Psoas muscle (tissue), 7 donors: ENCODE measurements at regions not wholly inside any gene's neighbourhood (a gene's known extent, or its start where the extent isn't known, plus 50 kb on each side); places are given as distances from the start of the nearest gene placed in this dataset.
A peak's percentile ranks its signal among the peaks of the same experiment; 100 is the strongest.

Experiments used
- ATAC-seq, 4 donors: fragments of 200-7000 bp; cut with Tn5 transposase; one replicate each; pipeline ENCODE4 v1.9.1; 2020; ENCODE audit warnings: moderate library complexity in 3 of 4, mild to moderate bottlenecking in 2 of 4
- DNase-seq, 2 donors: peaks; one replicate each; pipeline ENCODE4 v3.0.0-alpha.2; 2020
- H3K27ac ChIP-seq: fragments of 200-600 bp; one replicate; pipeline ENCODE4 v1.8.0; 2022
- H3K27me3 ChIP-seq, 3 donors: fragments of 200-600 bp in 1 of 3; one replicate each; pipeline versions ENCODE4 v1.6.1 to v1.8.0; 2013 to 2022; ENCODE audit warnings: low read length in 2 of 3, mild to moderate bottlenecking in 2 of 3, moderate library complexity in 1 of 3; ENCODE audit not compliant: insufficient read depth in 3 of 3
- H3K36me3 ChIP-seq, 2 donors: fragments of 200-600 bp in 1 of 2; one replicate each; pipeline versions ENCODE4 v1.6.1 to v1.8.0; 2013 to 2022; ENCODE audit warnings: low read depth in 1 of 2, mild to moderate bottlenecking in 1 of 2, moderate library complexity in 1 of 2; ENCODE audit not compliant: insufficient read depth in 1 of 2
- H3K4me1 ChIP-seq: fragments of 200-600 bp; one replicate; pipeline ENCODE4 v1.8.0; 2022
- H3K4me3 ChIP-seq: fragments of 200-600 bp; one replicate; pipeline ENCODE4 v1.8.0; 2022; ENCODE audit warnings: mild to moderate bottlenecking
- H3K9me3 ChIP-seq: fragments of 200-600 bp; one replicate; pipeline ENCODE4 v1.8.0; 2022
- whole genome bisulfite sequencing, 3 donors: extraction: QIAGEN DNeasy Blood & Tissue Kit; methylation state at CpG; one replicate each; pipeline versions ENCODE4 v1.1.6 to v1.1.7; 2013; 5-methylcytosine and 5-hydroxymethylcytosine counted together
- intact Hi-C, 2 donors: fragments of 100-400 bp; cut with DNase I; formaldehyde crosslinking; loops; one replicate each; pipeline versions ENCODE4 v1.11.0 to v1.14.2; 2022
- TF ChIP-seq, protein P1 (sequence below): fragments of 200-600 bp; IDR thresholded peaks from one replicate; pipeline ENCODE4 v1.8.0; 2022; ENCODE audit warnings: antibody characterized with exemption
- donor health status: healthy with polysubstance abuse.
- donor health status: DM: no; HTN: no; CAD: no; lungs with moderate emphysema.
- donor health status: Bipolar disorder and iron deficiency.
- donor health status: healthy.
- donor health status: DM: yes; HTN: yes; CAD: no.
- donor health status: DM: no; HTN: no; CAD: no.
- donor health status: DM: yes; HTN: yes; CAD: no.

- H3K36me3 ChIP-seq, result no peaks in the 10 kb centered on the region
- no peak overlapping the region for H3K27ac ChIP-seq
- TF ChIP-seq, protein P1, sequence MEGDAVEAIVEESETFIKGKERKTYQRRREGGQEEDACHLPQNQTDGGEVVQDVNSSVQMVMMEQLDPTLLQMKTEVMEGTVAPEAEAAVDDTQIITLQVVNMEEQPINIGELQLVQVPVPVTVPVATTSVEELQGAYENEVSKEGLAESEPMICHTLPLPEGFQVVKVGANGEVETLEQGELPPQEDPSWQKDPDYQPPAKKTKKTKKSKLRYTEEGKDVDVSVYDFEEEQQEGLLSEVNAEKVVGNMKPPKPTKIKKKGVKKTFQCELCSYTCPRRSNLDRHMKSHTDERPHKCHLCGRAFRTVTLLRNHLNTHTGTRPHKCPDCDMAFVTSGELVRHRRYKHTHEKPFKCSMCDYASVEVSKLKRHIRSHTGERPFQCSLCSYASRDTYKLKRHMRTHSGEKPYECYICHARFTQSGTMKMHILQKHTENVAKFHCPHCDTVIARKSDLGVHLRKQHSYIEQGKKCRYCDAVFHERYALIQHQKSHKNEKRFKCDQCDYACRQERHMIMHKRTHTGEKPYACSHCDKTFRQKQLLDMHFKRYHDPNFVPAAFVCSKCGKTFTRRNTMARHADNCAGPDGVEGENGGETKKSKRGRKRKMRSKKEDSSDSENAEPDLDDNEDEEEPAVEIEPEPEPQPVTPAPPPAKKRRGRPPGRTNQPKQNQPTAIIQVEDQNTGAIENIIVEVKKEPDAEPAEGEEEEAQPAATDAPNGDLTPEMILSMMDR, result no peak
- H3K4me1 ChIP-seq, result peaks cover 20% of the 10 kb centered on the region
- no peaks in the 10 kb centered on the region for H3K9me3 ChIP-seq
- H3K4me3 ChIP-seq, result no peak overlapping the region
- 51 to 76% (median 66%) methylated on average over 6 of the region's 6 CpGs for WGBS, 3 donors
- no peaks in the 10 kb centered on the region for H3K27me3 ChIP-seq
- intact Hi-C loops, result no loop called here
- ATAC-seq (no peak), DNase-seq (no peak)
Observed at GRCh38 chr10:28214219-28214618, 88.6 kb downstream of the MPP7 start.

GRCh38 chr10:28211759-28212158 lies 91.1 kb downstream of the MPP7 start:
- Histone ChIP-seq H3K27me3 (no peaks in the 10 kb centered on the region), H3K4me1 (no peaks in the 10 kb centered on the region), H3K27ac (no peak overlapping the region), H3K9me3 (no peaks in the 10 kb centered on the region), H3K4me3 (no peak overlapping the region), H3K36me3 (no peaks in the 10 kb centered on the region)
- intact Hi-C loops, result no loop called here
- DNase-seq, result no peak
- TF ChIP-seq, protein P1, result no peak
- WGBS, 3 donors, result 91 to 94% (median 94%) methylated on average over 5 of the region's 5 CpGs
- no peak for ATAC-seq

DNA sequence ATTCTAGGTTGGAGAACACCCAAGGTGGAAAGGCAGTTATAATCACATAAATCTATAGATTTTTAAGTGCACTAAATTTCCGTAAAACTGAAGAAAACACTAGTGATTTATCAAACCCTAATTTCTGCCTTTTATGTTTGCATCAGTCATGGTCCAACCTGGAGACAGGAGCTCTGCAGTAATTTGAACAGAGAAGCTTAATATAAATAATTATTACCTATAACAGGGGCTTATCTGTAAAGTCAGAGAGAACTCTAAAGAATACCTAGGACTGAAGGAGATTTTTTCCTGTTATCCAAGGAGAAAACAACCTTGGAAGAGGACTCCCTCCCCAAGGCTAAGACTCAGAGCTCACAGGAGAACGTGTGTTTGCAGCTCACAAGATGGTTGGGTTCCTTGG lies 95.1 kb downstream of the MPP7 start:
- intact Hi-C loops, result no loop called here
- DNase-seq (no peak), ATAC-seq (no peak)
- Histone ChIP-seq H3K36me3 (no peaks in the 10 kb centered on the region), H3K4me3 (no peak overlapping the region), H3K9me3 (no peaks in the 10 kb centered on the region), H3K27me3 (no peaks in the 10 kb centered on the region), H3K4me1 (peaks cover 4% of the 10 kb centered on the region), H3K27ac (no peak overlapping the region)
- 85 to 93% (median 91%) methylated on average over 2 of the region's 2 CpGs for WGBS, 3 donors
- TF ChIP-seq, protein P1, result no peak

- Histone ChIP-seq H3K4me3 (no peak overlapping the region), H3K27ac (no peak overlapping the region), H3K36me3 (no peaks in the 10 kb centered on the region), H3K4me1 (peaks cover 6% of the 10 kb centered on the region), H3K27me3 (no peaks in the 10 kb centered on the region), H3K9me3 (no peaks in the 10 kb centered on the region)
- intact Hi-C loops, result no loop called here
- ATAC-seq, result peak; percentile 92 to 99 (median 99)
- 20 to 27% (median 23%) methylated on average over 5 of the region's 5 CpGs for WGBS, 3 donors
- peak; percentile 35 to 70 for DNase-seq
- TF ChIP-seq, protein P1, result no peak
Observed at GRCh38 chr10:28202941-28203352, 99.9 kb downstream of the MPP7 start.
